GM19452 (cell line): ENCODE measurements at regions not wholly inside any gene's neighbourhood (a gene's known extent, or its start where the extent isn't known, plus 50 kb on each side); places are given as distances from the start of the nearest gene placed in this dataset.

Experiments used
- ATAC-seq: cut with Tn5 transposase; IDR thresholded peaks from one replicate; pipeline ENCODE4 v1.9.1; 2021; ENCODE audit not compliant: unreplicated experiment

- ATAC-seq: no peak
Measured at GRCh38 chr20:51104960-51105920, 82.3 kb upstream of the KCNG1 start.

DNA sequence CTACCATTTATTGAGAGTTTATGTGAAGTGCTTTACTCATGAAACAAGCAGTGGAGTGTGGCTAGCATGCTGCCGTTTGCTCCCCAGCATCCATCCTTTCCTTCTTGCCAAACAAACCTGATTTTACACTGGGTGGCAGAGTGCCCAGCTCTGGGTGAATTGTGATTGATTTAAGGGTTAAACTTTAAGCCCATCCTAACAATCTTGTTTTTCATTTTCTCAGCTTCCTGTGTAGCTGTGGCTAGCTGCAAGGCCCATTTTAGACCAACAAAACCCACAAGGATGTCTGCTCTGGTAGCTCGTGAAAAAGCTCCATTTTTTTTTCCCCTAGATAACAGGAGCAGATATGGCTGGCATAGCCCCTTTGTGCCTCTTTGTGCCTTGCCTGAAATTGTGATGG is 77.7 kb upstream of the KCNG1 start:
- ATAC-seq: no peak

GRCh38 chr20:51098284-51098810 is 75.4 kb upstream of the KCNG1 start:
- no peak for ATAC-seq

DNA sequence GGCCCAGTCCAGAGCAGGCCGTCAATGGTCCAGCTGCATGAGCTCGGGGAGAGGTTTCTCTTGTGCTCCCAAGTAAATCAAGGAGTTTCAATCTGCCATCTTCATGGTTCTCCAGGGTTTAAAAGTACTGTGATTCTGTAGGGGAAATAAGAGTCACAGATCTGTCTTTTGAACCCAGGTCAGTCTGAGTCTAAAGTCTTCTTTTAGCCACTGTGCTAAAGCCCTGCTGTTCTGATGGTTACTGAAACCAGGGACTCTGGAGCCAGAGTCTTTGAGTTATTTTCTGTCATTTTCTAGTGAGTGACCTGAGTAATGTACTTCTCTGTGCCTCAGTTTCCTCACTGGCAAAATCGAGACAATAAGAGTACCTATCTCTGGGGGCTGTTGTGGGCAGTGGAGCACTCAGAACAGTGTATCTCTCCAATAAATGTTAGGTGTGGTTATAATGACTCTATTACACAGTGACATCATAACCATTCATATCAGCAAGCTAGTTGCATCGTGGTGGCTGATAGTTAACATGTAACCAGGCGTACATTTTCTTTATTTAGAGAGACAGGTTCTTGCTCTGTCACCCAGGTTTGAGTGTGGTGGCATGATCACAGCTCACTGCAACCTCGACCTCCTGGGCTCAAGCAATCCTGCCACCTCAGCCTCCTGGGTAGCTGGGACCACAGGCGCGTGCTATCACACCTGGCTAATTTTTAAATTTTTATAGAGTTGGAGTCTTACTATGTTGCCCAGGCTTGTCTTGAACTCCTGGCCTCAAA is 74.6 kb upstream of the KCNG1 start:
- ATAC-seq: no peak

- ATAC-seq: no peak
Measured at GRCh38 chr20:51096582-51097267, 73.8 kb upstream of the KCNG1 start.

- no peak for ATAC-seq
Measured at GRCh38 chr20:51095633-51096521, 73.0 kb upstream of the KCNG1 start.

- no peak for ATAC-seq
Measured at GRCh38 chr20:51094221-51094620, 71.3 kb upstream of the KCNG1 start.

DNA sequence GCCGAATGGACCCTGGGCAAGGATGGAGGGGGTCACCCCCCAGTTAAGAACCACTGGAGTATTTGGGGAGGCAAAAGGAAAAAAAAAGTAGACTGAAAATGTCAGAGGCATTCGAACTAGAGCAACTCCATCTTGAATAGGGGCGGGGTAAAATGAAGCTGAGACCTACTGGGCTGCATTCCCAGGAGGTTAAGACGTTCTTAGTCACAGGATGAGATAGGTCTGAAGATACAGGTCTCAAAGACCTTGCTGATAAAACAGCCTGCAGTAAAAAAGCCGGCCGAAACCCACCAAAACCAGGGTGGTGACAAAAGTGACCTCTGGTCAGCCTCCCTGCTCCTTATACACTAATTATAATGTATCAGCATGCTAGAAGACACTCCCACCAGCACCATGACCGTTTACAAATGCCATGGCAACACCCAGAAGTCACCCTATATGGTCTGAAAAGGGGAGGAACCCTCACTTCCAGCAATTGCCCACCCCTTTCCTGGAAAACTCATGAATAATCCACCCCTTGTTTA is 70.4 kb upstream of the KCNG1 start:
- no peak for ATAC-seq

DNA sequence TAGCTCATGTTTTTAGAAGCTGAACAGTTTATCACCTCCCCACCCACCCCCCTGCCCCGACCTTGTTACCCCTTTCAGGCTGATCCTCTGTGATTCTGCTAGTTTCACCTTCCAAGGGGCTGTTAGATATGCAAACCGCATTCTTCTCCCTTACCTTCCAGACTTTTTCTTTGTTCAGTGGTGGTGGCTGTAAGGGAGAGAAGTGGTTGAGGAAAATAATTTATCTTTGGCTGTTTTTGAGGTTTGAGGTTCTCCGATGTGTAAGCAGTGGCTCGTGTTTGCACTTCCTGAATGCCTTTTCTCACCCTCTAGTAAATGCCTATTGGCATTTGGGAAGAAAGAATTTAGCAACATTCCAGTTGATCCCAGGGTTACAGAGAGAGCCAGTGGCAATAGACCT is 69.4 kb upstream of the KCNG1 start:
- ATAC-seq: no peak

GRCh38 chr20:51091406-51092195 is 68.7 kb upstream of the KCNG1 start:
- ATAC-seq: no peak

DNA sequence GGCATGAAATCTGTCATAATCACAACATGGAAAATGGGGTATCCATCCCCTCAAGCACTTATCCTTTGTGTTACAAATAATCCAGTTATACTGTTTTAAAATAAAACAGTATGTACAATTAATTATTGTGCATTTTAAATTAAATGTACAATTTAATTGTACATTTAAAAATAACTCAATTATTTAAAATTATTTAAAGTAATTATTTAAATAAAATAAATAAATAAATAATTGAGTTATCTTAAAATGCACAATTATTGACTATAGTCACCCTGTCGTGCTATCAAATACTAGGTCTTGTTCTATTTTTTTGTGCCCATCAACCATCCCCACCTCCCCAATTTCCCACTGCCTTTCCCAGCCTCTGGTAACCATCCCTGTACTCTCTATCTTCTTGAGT is 66.9 kb upstream of the KCNG1 start:
- ATAC-seq: no peak

GRCh38 chr20:51089272-51089781 is 66.4 kb upstream of the KCNG1 start:
- ATAC-seq: no peak

DNA sequence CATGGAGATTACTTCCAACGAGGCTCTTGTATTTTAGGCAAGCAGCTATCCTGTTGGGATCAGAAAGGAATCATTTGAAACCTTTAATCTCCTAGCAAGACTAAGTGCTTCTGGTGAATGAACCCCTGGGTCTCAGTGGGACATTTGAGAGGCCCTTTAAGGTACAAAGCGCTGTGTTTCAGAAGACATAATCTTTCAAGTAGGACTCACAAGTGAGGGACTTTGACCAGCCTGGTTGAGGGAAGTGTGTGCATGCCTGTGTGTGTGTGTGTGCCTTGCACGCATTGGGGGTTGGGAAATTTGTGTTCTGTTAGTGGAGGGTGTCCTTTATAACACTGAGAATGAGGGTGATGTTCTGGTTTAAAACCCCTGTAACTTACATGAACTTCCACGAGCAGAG is 64.4 kb upstream of the KCNG1 start:
- ATAC-seq: no peak

DNA sequence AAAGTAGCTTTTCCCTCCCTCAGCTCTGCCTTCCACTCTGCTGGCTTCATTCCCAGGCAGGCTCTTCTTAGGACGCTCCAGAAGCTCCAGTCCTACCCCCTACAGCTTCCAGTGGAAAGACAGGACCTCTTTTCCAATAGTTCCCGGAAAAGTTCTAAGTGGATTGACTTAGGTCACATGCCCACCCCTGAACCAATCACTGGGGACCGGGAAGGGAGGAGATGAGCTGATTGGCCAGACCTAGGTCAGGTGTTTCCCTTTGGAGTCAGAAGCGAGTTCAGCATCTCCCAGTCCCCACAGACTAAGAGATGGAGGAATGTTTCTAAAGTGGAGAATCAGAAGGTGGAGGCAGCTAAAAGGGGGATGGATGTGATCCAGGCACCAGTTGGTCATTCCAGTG is 62.9 kb upstream of the KCNG1 start:
- ATAC-seq: no peak

GRCh38 chr20:51084593-51085377 is 61.9 kb upstream of the KCNG1 start:
- ATAC-seq: no peak

DNA sequence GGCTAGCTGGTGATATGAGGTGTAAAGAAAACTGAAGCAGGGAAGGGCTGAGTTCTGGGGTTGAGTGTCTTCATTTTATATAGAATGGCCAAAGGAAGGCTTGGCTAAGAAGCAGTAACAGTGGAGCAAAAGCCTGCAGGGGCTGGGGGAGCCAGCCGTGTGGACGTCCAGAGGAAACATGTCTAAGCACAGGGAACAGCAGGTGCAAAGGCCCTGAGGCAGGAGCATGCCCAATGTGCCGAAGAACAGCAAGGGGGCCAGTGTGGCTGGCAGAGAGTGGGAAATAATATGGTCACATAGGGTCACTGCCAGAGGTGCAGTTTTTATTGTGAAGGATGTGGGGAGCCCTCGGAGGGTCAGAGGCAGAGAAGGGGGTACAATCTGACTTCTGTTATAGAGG is 60.5 kb upstream of the KCNG1 start:
- no peak for ATAC-seq

- no peak for ATAC-seq
Measured at GRCh38 chr20:51082988-51083387, 60.1 kb upstream of the KCNG1 start.

GRCh38 chr20:51080516-51080915 is 57.6 kb upstream of the KCNG1 start:
- no peak for ATAC-seq
